Daoy (cell line): ENCODE measurements at regions not wholly inside any gene's neighbourhood (a gene's known extent, or its start where the extent isn't known, plus 50 kb on each side); places are given as distances from the start of the nearest gene placed in this dataset.
"Not testable (repeated sequence)": the region's sequence is repeated elsewhere in the genome, so short reads cannot be mapped to it uniquely, and the experiment has no call there.

Experiments
- DNase-seq: peaks from one replicate; pipeline ENCODE4 v3.0.0-alpha.2; 2015; ENCODE audit warnings: low read depth

DNA sequence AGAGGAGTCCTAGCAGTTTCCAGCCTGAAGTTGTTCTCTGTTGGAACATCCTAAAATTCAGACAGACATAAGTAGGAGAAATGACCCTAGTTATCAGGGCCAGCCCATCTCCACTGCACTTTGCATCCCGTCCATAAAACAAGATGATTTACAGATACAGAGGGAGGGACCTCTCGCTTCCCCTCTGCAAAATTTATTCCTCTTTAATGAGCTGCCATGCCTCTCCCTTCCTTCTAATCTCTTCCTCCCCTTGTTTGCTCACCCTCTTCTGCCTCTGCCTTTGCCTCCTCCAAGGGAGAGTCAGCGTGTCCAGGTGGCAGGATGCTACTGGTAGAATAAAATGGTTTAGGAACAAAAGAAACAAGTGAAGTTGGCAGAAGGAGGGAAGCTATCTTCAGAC lies 351.3 kb downstream of the SOX9 start:
- no peak for DNase-seq

DNA sequence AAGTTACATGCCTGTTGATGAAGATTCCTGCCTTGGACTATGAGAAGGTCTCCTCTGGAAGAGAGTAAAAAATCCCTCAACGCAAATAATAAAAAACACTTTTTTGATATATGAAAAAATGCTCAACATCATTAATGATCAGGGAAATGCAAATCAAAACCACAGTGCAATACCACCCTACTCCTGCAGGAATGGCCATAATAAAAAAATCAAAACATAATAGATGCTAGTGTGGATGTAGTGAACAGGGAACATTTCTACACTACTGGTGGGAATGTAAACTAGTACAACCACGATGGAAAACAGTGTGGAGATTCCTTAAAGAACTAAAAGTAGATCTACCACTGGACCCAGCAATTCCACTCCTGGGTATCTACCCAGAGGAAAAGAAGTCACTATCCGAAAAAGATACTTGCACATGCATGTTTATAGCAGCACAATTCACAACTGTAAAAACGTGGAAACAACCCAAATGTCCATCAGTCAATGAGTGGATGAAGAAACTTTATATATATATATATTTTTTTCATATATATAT lies 352.1 kb downstream of the SOX9 start:
- DNase-seq, result not testable (repeated sequence)

DNA sequence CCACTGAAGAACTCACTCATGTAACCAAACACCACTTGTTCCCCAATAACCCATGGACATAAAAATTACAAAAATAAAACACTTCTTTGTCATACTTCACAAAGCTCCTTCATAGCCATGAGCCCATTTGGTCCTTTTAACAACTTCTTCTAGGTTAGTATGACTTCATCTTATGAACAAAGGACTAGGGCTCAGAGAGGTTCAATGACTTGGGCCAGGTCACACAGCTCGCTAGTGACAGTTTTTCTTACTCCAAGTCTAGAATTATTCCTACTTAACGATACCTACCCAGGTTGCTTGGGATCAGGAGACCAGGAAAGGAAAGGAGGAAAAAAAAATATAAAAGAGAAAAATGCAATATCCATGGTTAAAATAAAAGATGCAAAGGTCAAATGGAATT lies 353.4 kb downstream of the SOX9 start:
- DNase-seq, result no peak

DNA sequence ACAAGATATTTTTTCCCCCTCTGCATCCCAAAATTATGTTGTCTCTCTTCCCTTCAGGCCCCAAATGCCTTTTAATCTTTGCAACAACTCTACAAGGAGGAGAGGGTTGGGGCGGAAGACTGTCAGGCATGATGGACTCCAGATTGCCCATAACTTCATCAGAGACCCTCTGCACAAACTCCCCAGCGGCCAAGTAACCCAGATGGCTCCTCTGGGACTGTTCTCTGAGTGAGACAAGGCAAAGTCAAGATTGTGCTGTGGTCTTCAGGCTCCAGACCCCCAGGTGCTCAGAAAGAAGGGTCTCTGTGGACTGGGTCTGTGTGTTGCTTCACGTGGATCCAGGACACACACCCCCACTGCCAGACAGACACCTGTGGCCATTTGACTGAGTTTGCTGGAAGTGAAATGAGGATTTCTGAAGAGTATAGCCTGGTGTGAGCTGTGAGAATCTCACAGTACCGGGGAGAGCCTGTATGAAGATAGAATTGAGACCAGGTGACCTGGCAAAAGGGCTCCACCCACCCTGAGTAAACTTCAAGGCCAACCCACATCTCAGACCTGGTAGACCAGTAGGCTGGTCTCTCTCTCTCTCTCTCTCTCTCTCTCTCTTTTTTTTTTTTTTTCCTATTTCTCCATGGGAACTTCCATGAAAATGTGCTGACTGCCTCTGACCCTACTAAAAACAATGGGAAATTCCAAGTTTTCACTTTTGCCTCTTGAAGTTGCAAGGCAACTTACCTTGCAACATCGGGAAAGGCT lies 354.1 kb downstream of the SOX9 start:
- DNase-seq, result no peak

- DNase-seq, result no peak
Observed at GRCh38 chr17:72476134-72476533, 355.3 kb downstream of the SOX9 start.

GRCh38 chr17:72476575-72476986 lies 355.8 kb downstream of the SOX9 start:
- DNase-seq, result no peak

GRCh38 chr17:72477491-72477890 lies 356.7 kb downstream of the SOX9 start:
- DNase-seq, result no peak

GRCh38 chr17:72479113-72479512 lies 358.3 kb downstream of the SOX9 start:
- no peak for DNase-seq

GRCh38 chr17:72481572-72481971 lies 360.8 kb downstream of the SOX9 start:
- DNase-seq, result no peak

GRCh38 chr17:72485596-72485995 lies 364.8 kb downstream of the SOX9 start:
- DNase-seq, result no peak

- no peak for DNase-seq
Observed at GRCh38 chr17:72486806-72487205, 366.0 kb downstream of the SOX9 start.

DNA sequence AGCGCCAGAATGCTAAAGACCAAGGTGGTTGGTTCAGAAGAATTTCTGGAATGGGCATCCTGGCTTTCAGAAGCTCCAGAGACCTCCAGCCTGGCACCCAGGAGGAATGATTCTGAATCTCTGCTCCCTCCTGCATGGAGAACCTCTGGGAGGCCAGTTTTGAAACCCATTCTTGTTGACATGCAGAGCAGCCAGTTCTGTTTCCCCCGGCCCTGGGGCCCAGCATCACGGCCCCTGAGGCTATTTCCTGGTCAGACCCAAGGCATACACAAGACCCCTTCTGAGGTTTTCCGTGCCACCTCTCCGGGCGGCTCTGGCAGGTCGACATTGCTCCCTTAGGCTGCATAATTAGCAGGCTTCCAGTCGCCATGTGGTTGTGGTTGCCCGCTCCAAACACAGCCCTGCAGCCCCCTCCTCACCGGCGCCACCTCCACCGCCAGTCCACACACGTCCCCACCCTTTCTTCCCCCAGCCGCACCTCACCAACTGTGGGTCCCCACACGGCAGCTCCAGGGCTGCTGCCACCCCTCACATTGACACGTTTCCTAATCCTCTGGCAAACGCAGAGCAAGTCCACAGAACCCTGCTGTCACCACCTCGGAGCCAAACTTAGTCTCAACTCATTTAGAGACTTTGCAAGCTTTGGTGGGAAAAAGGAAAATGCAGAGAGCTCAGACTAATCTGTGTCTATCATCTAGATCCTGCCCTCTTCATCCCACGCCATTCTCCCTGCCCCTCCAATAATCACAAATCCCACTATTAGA lies 367.1 kb downstream of the SOX9 start:
- no peak for DNase-seq

DNA sequence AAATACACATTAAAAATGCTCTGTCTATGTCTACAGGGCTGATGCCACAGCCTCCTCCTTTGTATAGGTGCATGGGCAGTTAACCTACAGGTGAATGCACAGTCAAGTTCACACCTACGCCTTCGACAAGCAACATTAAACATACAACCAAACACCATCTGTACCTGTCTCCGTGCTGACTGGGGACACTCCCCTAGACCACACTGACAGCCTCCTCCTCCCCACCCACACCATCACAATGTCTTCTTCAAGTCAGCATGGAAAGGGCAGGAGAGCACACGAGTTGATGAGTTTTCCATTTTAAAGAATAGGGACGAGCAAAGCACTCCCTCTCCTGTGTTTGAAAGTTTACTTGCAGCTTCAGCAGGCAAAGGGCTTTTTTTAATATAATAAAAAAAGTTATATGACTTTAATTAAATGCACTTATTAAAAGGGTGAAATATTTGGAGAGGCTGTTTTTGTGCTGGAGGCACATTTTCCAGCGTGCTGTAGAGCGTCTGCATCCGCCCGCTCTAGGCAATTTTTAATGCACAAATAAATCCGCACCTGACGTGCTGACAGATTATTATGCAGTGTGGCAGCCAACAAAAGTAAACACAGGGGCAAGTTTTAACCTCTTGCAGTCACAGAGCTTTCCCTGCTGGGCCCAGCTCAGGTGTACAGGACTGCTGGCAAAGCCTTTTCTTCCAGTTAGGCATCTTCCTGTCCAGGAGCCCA lies 367.9 kb downstream of the SOX9 start:
- no peak for DNase-seq

GRCh38 chr17:72489272-72489641 lies 368.4 kb downstream of the SOX9 start:
- DNase-seq, result no peak

GRCh38 chr17:72491102-72491501 lies 370.3 kb downstream of the SOX9 start:
- no peak for DNase-seq

GRCh38 chr17:72492494-72492893 lies 371.7 kb downstream of the SOX9 start:
- DNase-seq, result no peak

DNA sequence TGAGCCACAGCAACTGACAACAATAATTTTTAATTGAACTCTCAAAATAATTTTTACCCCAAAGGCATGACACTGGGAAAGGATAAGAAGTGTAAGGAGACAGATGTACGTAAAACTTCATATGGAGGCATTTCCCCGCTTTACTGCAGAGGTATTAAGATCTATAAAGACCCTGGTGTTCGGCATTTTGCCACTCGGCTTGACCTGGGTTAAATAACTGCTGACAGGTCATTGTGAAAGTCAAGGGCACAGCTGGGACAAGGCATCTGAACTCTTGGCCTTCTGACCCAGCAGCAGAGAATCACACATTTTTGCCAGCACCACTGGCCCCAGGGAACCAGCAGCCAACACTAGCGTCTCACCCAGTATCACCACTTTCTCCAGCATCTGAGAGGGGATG lies 372.1 kb downstream of the SOX9 start:
- DNase-seq, result no peak

GRCh38 chr17:72494566-72494965 lies 373.7 kb downstream of the SOX9 start:
- no peak for DNase-seq

DNA sequence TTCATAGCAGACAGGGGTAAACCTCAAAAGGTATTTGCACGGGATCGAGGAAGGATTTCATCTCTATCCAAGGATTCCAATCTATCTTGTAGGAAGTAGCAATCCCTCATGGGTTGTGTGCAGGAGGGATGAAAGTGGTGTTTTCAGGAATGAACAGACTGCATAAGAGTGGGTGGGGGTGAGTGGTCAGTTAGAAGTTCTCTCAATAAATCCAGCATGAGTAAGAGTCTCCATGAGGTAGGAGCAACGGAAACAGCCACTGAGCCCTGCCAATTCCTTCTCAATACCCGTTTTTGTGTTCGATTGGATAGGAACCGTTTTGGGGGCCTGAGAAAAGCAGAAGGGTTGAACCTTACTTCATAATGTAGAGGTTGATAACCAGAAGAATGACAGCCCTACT lies 375.6 kb downstream of the SOX9 start:
- no peak for DNase-seq

- DNase-seq, result no peak
Observed at GRCh38 chr17:72497915-72498314, 377.1 kb downstream of the SOX9 start.

GRCh38 chr17:72498364-72499210 lies 377.8 kb downstream of the SOX9 start:
- no peak for DNase-seq
